ENCODE measurements at regions not wholly inside any gene's neighbourhood (a gene's known extent, or its start where the extent isn't known, plus 50 kb on each side); places are given as distances from the start of the nearest gene placed in this dataset.

- DNase-seq (ENCODE audit: low spot score) = peak; percentile 20
Measured at GRCh38 chr4:67122029-67122428, 423.3 kb downstream of the CENPC start.

DNA sequence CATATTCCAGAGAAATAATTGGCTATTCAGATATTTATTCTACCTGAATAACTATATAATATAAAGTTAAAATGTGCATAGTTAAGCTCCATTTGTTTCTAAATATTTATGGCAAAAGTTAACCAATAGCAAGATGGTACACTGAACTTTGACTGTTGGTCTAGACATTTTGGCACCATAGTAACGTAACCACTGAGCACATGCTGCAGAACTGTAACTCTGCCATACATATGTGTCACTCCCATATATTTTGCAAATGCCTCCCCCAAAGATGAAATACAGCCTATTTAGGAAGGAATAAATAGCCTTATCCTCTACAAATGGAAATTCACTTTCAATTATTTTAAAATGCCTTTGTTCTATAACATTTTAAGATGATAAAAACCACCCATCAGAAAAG is 424.9 kb downstream of the CENPC start:
- no peak for DNase-seq (ENCODE audit: low spot score)

GRCh38 chr4:67109276-67109675 is 436.0 kb downstream of the CENPC start:
- no peak for DNase-seq (ENCODE audit: low spot score)

DNA sequence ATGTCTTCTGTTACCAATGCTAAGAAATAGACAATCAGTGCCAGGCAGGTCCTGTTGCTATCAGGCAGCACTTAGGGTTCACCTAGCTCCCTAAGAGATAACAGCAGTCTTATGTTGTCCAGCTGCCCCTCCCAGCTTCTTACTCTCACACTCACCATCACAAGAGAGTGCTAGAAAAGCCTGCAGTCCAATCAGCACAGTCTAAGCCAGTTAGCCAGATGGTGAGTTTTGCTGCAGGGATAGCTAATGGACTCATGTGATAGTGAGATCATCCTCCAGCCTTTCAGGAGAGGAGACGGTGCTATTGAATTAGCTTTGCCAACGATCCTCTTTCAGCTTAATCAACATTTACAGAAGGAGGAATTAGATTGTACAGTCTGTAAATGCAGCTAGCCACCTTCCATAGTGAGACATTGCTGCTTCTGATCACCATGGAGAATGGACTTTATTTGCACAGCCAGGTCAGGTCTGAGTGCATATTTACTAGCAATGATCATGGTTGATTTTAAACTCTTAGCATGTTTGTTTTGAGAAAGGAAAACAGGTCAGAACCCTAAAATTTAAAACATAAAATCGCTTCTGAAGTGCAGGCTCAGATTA is 438.3 kb downstream of the CENPC start:
- no peak for DNase-seq (ENCODE audit: low spot score)

DNA sequence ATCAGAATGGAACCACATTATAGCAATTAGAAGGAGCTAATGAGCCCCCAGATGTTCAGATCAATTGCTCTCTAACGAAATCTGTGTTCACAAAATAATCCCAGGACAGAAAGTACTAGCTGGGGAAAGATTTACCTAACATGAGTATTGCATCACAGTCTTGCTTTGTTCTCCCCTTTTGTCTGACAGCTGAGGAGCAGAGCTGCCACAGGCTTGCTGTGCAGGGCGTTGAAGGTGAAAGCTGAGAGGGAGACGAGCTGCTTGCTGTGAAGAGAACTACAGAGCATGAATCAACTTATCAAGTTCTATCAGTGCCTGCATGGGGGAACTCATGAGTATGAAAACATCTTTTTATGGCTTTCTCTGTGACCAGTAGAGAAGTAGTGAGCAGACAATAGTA is 441.2 kb downstream of the CENPC start:
- DNase-seq (ENCODE audit: low spot score) = no peak

DNA sequence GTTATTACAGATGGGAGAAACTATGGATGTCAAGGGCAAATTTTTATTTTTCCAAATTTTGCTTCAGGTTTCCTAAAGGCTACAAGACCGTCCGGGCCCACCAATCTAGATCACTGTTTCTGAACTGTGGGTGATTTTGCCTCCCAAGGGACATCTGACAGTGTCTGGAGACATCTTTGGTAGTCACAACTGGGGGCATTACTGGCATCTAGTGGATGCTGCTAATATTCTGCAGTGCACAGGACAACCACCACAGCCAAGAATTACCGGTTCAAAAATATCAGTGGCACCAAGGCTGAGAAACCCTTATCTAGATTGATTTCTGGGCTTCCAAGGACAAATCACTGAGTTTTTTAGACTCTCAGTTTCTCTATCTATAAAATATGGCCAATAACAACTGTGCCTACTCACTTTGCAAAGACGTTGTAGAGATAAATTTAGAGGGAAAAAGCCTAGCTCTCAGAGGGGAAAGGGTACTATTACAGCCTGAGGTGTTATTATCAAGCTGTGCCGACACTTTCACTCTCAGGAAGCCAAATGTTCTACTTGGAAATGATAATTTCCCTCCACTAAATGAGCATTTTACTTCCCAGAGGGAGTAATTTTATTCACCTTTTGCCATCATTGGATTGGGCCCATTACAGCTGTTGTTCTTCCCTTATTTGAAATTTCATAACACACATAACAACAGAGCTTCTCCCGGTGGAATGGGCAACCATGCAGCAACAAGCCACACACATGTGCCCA is 442.1 kb downstream of the CENPC start:
- peak; percentile 5 for DNase-seq (ENCODE audit: low spot score)

DNA sequence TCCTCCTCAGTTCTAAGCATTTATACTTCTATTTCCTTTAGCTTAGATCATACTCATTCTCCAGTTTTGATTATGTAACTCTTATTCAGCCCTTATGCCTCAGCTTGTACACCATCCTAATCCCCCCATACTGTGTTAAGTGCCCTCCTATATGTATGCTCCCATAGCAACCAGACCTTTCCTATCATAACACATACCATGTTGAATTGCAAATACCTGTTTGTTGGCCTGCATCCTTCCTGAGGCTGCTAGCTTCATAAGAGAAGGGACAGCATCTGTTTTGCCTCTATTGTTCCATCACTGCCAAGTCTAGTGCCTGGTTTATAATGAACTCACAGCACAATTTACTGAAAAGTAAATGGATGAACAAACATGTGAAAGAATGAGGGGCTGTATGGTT is 443.7 kb downstream of the CENPC start:
- DNase-seq (ENCODE audit: low spot score) = no peak

GRCh38 chr4:67092351-67092750 is 453.0 kb downstream of the CENPC start:
- DNase-seq (ENCODE audit: low spot score) = no peak

- DNase-seq (ENCODE audit: low spot score) = no peak
Measured at GRCh38 chr4:67091673-67092072, 453.6 kb downstream of the CENPC start.

- peak; percentile 68 for DNase-seq (ENCODE audit: low spot score)
Measured at GRCh38 chr4:67087897-67088296, 457.4 kb downstream of the CENPC start.

DNA sequence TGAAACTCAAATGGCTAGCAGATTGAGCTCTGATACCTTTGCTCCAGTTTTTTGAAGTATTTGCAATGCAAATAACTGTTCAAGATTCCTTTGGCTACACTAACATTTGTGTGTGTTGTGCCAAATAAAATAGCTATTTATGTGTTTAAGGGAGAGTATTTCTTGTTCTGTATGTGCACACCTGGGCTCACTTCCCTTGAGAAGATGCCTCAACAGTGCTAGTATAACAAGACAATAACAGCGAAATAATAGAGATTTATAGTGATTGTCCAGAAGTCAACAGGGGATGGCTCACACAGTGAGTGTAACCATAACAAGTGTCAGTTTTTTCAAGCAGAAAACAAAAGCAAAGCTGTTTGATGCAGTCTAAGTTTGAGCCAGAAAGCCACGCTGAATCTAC is 460.5 kb downstream of the CENPC start:
- DNase-seq (ENCODE audit: low spot score) = no peak

DNA sequence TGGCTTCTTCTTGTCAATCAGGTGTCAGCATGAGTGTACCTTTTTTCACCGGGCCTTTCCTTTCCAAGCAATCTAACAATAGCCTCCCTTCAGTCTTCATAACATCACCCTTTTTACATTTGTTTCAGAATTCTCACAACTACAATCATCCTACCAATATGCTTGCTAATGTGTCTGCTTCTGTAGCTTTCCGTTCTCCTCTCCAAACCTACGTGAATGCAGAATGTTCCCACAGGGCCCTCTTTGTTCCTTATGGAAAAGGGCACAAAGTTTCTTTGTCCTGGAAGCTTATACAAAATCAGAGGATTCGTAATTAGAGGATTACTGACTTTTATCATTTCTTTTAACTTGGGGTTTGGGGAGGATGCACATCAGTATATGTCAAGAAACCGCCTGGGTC is 461.8 kb downstream of the CENPC start:
- DNase-seq (ENCODE audit: low spot score) = no peak

- DNase-seq (ENCODE audit: low spot score) = no peak
Measured at GRCh38 chr4:67082746-67083145, 462.6 kb downstream of the CENPC start.

GRCh38 chr4:67080046-67080557 is 465.2 kb downstream of the CENPC start:
- no peak for DNase-seq (ENCODE audit: low spot score)

- no peak for DNase-seq (ENCODE audit: low spot score)
Measured at GRCh38 chr4:67071641-67072040, 473.7 kb downstream of the CENPC start.

GRCh38 chr4:67055319-67055718 is 490.0 kb downstream of the CENPC start:
- DNase-seq (ENCODE audit: low spot score) = no peak

DNA sequence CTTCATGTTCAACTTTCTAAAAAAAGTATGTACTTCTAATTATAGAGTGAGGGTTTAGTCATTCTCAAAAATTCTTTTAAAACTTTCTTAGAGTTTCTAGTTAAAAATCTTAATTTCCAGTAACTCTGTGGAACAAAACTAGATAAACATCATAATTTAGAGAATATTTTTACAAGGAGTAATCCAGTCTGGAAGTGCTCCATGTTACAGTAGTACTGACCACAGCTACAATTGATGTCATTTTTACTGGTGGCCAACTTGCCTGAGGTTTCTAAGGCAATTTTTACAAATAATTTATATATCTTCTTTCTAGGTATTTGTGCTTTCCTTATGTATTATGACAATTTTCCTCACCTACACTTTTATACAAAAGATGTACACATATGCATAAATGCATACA is 490.4 kb downstream of the CENPC start:
- no peak for DNase-seq (ENCODE audit: low spot score)

DNA sequence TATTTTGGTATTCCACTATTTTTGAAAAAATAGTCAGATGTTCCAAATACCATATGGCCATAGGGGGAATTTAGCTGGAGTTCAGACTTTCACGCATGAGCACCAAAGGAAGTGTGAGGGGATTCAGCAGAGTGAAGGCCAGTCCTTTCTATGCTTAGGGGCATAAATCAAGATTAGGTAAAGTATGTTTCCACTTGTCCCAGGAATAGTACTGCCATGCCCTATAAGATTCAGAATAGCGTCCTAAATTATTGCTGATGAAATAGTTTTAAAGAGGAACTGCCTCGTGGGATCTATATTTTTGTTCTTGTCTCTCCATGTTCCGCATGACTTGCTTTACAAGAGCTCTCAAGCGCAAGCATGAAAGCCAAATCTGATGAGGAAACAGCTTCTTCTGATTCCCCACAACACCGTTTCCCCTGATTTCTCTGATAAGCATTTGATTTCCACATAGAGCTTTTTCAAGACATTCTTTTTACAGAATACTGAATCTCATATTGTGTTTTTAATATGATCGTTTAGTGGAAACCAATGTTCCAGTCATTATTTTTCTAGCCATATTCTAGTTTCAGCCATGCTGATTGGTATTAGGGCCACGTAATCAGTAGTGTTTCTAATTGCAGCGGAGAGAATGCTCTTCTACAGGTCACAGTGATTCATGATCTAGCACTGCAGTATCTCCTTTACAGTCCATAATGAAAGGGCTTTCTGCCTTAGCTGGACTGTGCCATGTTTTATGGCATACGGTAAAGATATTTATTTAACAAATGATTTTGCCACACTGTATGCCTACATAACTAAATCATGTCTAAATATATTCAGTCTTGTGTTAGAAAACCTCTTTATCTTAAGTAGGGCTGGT is 492.3 kb downstream of the CENPC start:
- DNase-seq (ENCODE audit: low spot score) = no peak

DNA sequence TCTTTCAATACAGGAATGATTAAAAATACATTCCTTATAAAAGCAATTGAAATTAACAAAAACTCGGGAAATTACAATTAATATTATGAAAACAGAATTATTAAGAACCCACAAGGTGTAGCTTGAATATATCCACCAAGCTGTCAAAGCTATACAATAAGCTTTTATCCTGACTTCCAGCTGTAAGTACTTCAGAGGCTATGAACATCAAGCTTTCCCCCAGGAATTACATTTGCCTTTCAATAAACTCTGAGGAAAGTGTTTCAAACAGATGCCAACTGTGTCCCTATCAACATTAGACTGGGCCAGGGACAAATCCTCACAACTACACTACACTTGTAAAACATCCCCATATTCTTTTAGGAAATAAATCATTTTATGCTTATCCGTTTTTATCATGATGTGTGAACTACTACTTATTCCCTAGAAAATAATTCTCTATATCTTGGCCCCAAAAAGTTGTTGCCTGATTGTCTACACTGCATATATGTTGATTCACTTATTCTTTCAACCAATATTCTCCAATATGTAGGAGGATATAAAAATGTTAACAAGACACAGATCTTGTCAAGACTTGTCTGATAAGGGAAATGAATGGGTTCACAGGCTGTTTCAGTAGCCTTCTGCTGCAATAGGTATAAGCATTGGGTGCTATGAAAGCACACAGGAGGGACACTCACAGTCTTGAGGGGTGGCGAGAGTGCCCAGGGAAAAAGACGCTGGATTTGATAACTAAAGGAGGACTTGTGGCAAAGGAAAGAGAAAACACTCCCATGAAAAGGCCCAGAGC is 494.1 kb downstream of the CENPC start:
- no peak for DNase-seq (ENCODE audit: low spot score)

- DNase-seq (ENCODE audit: low spot score) = no peak
Measured at GRCh38 chr4:67049446-67049845, 495.9 kb downstream of the CENPC start.

- no peak for DNase-seq (ENCODE audit: low spot score)
Measured at GRCh38 chr4:67048530-67048929, 496.8 kb downstream of the CENPC start.

DNA sequence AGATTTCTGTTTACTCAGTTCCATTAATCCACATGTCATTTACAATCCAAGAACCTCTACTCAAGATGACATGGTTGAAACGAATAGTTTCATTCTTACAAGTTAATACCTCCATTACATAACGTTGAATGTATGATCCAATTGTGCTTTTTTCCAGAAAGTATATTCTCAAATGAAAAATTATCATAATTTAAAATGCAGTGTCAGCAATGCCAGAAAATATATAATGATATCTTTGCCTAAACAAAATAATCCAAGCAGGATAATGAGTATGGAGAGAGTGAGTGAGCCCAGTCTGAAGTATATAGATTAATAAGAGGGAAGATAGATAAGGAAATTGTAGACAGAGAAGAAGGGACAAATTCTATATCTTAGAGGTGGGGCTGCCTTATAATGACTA is 505.0 kb downstream of the CENPC start:
- DNase-seq (ENCODE audit: low spot score) = no peak
